BLaER1 treated with 17β-estradiol and CSF1 and Interleukin-3, amounts not matched to agents 10 nM and 100 nM (cell line): ENCODE measurements at regions not wholly inside any gene's neighbourhood (a gene's known extent, or its start where the extent isn't known, plus 50 kb on each side); places are given as distances from the start of the nearest gene placed in this dataset.
A peak's percentile ranks its signal among the peaks of the same experiment; 100 is the strongest.
"Not testable (repeated sequence)": the region's sequence is repeated elsewhere in the genome, so short reads cannot be mapped to it uniquely, and the experiment has no call there.

ENCODE experiments used
- H3K27ac ChIP-seq, 11 experiments: shearing (Covaris generic); formaldehyde crosslinking; 2 replicates each; pipeline ENCODE4 v1.8.1; 2022
- H3K27me3 ChIP-seq, 11 experiments: shearing (Covaris generic); formaldehyde crosslinking; 2 replicates each; pipeline ENCODE4 v1.8.1; 2022
- H3K36me3 ChIP-seq, 11 experiments: shearing (Covaris generic); formaldehyde crosslinking; 2 replicates each; pipeline ENCODE4 v1.8.1; 2022
- H3K4me1 ChIP-seq, 10 experiments: shearing (Covaris generic); formaldehyde crosslinking; 2 replicates each; pipeline ENCODE4 v1.8.1; 2022
- H3K4me2 ChIP-seq, 11 experiments: shearing (Covaris generic); formaldehyde crosslinking; 2 replicates each; pipeline ENCODE4 v1.8.1; 2022
- H3K4me3 ChIP-seq, 10 experiments: shearing (Covaris generic); formaldehyde crosslinking; 2 replicates each; pipeline ENCODE4 v1.8.1; 2022
- H3K9ac ChIP-seq, 11 experiments: shearing (Covaris generic); formaldehyde crosslinking; 2 replicates each; pipeline ENCODE4 v1.8.1; 2022
- H3K9me3 ChIP-seq, 11 experiments: shearing (Covaris generic); formaldehyde crosslinking; replicated peaks in 1 of 11; 2 replicates each; pipeline ENCODE4 v1.8.1; 2022
- H4K20me1 ChIP-seq, 11 experiments: shearing (Covaris generic); formaldehyde crosslinking; 2 replicates each; pipeline ENCODE4 v1.8.1; 2022
- Cebpa-rat ChIP-seq, 11 experiments: shearing (Covaris generic); IDR thresholded peaks; 2 replicates each; pipeline ENCODE4 v1.8.1; 2022

DNA sequence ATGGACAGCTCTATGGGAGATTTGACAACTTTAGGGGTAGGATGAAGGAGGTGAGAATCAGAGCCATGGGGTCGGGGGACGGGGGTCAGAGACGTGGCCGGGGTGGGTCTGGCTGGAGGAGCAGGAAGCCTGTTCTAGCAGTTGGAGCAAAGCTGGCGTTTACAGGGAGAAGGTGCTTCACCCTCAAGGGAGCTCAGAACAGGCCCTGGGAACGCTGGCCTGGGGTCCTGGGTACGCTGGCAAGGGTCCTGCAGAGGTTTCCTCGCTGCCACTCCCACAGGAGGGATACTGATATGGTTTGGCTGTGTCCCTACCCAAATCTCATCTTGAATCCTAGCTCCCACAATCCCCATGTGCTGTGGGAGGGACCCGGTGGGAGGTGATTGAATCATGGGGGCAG is 205.0 kb upstream of the ARL4C start:
- H3K4me3 ChIP-seq, result no peak overlapping the region
- TF ChIP-seq Cebpa-rat (IDR thresholded peaks at IDR 0.05), result no peak
- H3K4me2 ChIP-seq, result no peak overlapping the region
- H3K9ac ChIP-seq, result no peak overlapping the region
- H3K27me3 ChIP-seq, result no peaks in the 10 kb centered on the region
- H3K27ac ChIP-seq, result no peak overlapping the region
- no peaks in the 10 kb centered on the region; a peak in 2 of 22 replicates for H3K36me3 ChIP-seq
- H3K9me3 ChIP-seq, result peaks cover 21 to 41% (median 30%) of the 10 kb centered on the region in 11 experiments
- H4K20me1 ChIP-seq, result no peaks in the 10 kb centered on the region
- no peaks in the 10 kb centered on the region for H3K4me1 ChIP-seq

DNA sequence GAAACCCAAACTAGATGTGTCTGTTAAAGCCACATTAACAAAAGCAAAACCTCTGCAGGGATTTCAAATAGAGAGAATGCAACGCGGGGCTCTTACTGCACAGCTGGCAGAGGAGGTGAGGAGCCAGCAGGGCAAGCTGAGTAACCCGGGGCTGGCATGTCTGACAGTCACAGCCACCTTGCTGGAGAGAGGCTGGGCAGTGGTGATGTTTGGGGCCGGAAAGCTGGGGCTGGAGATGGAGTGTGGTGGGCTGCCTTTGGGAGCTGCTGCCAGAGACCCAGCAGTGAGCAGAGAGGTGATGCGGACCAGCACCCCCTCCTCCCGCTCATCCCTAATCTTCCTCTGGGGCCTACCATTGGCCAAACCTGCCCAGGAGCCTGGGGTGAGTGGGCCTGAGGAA is 204.5 kb upstream of the ARL4C start:
- no peak overlapping the region for H3K9ac ChIP-seq
- no peaks in the 10 kb centered on the region; a peak in 2 of 22 replicates for H3K36me3 ChIP-seq
- H3K4me2 ChIP-seq, result no peak overlapping the region
- no peaks in the 10 kb centered on the region for H3K4me1 ChIP-seq
- H3K9me3 ChIP-seq, result peaks cover 26 to 46% (median 35%) of the 10 kb centered on the region in 11 experiments
- H3K27ac ChIP-seq, result no peak overlapping the region
- H3K27me3 ChIP-seq, result no peaks in the 10 kb centered on the region
- H3K4me3 ChIP-seq, result no peak overlapping the region
- no peak for TF ChIP-seq Cebpa-rat (IDR thresholded peaks at IDR 0.05)
- no peaks in the 10 kb centered on the region for H4K20me1 ChIP-seq

DNA sequence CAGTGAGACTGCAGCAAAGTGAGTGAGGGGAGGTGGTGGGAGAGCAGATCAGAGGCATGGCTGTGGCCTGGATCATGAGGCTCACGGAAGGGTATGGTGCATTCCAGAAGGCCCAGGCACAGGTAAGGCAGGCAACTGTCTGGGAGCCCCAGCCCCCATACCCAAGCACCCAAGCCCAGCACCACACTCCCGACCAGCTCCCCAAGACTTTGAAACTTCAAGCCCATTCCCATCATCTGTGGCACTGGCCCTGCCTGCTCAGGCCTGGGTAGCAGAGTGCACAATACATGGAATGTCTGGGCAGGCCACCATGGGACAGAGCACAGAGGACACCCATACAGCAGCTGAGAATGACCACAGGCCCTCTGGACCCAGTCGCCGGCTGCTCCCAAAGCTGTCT is 202.6 kb upstream of the ARL4C start:
- Histone ChIP-seq H3K4me1 (no peaks in the 10 kb centered on the region), H4K20me1 (no peaks in the 10 kb centered on the region), H3K4me2 (no peak overlapping the region), H3K9me3 (peaks cover 45 to 65% (median 54%) of the 10 kb centered on the region in 11 experiments), H3K27me3 (no peaks in the 10 kb centered on the region), H3K9ac (no peak overlapping the region), H3K36me3 (no peaks in the 10 kb centered on the region; a peak in 3 of 22 replicates), H3K4me3 (no peak overlapping the region), H3K27ac (no peak overlapping the region)
- TF ChIP-seq Cebpa-rat (IDR thresholded peaks at IDR 0.05), result no peak

DNA sequence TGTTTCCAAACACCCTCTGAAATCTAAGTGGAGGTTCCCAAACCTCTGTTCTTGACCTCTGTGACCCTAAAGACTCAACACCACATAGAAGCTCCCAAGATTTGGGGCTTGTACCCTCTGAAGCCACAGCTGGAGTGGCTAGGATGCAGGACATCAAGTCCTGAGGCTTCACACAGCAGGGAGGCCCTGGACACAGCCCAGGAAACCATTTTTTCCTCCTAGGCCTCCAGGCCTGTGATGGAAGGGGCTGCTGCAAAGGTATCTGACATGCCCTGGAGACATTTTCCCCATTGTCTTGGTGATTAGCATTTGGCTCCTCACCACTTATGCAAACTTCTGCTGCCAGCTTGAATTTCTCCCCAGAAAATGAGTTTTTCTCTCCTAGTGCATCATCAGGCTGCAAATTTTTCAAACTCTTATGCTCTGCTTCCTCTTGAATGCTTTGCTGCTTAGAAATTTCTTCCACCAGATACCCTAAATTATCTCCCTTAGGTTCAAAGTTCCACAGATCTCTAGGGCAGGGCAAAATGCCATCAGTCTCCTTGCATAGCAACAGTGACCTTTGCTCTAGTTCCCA is 200.5 kb upstream of the ARL4C start:
- H3K9ac ChIP-seq, H3K4me1 ChIP-seq, H3K27me3 ChIP-seq, H3K27ac ChIP-seq, H3K36me3 ChIP-seq, H4K20me1 ChIP-seq, H3K4me2 ChIP-seq: not testable (repeated sequence)
- Histone ChIP-seq H3K9me3 (peaks cover 49 to 72% (median 58%) of the 10 kb centered on the region in 11 experiments), H3K4me3 (peak overlapping the region in 1 of 10 experiments; percentile 15; a peak in 1 of 20 replicates)

DNA sequence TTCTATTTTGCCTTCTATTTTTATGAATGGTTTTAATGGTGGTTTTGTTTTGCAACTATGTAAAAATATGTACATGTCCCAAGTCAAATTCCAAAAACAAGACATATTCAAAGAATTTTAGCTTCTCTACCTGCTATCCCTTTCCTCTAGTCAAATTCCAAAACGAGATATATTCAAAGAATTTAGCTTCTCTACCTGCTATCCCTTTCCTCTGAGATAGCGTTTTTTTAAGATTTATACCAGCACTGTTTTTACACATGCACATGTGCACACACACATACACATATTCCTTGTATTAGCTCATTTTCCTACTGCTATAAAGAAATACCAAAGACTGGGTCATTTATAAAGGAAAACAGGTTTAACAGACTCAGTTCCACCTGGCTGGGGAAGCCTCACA is 199.1 kb upstream of the ARL4C start:
- no peak overlapping the region for H3K27ac ChIP-seq
- H3K36me3 ChIP-seq, result no peaks in the 10 kb centered on the region; a peak in 3 of 22 replicates
- no peaks in the 10 kb centered on the region for H3K4me1 ChIP-seq
- H3K4me2 ChIP-seq, result no peak overlapping the region
- no peaks in the 10 kb centered on the region for H3K27me3 ChIP-seq
- H4K20me1 ChIP-seq, result no peaks in the 10 kb centered on the region
- no peak overlapping the region for H3K4me3 ChIP-seq
- TF ChIP-seq Cebpa-rat (IDR thresholded peaks at IDR 0.05), result no peak
- peaks cover 49 to 69% (median 58%) of the 10 kb centered on the region in 11 experiments for H3K9me3 ChIP-seq
- no peak overlapping the region for H3K9ac ChIP-seq

DNA sequence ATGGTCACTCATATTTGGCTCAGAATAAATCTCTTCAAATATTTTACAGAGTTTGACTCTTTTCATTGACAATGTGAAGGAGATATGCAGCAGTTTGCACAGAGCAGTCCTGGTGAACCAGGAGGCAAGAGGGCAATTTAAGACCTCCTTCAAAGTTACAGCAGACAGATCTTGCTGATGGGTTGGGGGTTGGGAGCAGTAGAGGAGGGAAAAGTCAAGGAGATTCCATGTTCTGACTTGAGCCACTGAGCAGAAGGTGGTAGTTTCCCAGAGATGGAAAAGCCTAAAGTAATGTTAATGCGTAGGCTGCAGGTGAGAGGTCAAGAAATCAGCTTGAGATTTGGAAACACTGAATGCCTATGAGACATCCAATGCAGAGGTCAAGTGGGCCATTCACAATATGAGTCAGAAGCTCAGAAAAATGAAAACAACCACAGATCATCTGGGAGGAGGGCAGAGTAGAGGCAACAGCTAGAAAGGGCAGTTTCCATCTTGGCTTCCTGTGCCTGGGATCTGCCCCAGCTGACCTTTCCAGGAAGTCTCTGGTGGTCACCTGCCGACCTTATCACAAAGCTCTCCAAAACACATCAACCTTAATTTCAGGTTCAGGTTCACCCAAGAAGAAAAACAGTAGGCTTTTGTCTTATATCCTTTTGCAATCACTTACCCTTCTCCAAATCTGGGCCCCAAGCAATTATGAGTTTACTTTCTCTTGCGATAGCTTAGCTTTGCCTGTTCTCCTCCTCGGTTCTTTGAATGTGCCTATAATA is 197.5 kb upstream of the ARL4C start:
- no peak for TF ChIP-seq Cebpa-rat (IDR thresholded peaks at IDR 0.05)
- H3K36me3 ChIP-seq, result no peaks in the 10 kb centered on the region; a peak in 3 of 22 replicates
- no peak overlapping the region for H3K27ac ChIP-seq
- H3K4me1 ChIP-seq, result no peaks in the 10 kb centered on the region
- H3K9ac ChIP-seq, result no peak overlapping the region
- no peaks in the 10 kb centered on the region for H3K27me3 ChIP-seq
- H3K9me3 ChIP-seq, result peaks cover 49 to 57% (median 54%) of the 10 kb centered on the region in 11 experiments
- no peak overlapping the region for H3K4me2 ChIP-seq
- H3K4me3 ChIP-seq, result no peak overlapping the region
- H4K20me1 ChIP-seq, result no peaks in the 10 kb centered on the region

DNA sequence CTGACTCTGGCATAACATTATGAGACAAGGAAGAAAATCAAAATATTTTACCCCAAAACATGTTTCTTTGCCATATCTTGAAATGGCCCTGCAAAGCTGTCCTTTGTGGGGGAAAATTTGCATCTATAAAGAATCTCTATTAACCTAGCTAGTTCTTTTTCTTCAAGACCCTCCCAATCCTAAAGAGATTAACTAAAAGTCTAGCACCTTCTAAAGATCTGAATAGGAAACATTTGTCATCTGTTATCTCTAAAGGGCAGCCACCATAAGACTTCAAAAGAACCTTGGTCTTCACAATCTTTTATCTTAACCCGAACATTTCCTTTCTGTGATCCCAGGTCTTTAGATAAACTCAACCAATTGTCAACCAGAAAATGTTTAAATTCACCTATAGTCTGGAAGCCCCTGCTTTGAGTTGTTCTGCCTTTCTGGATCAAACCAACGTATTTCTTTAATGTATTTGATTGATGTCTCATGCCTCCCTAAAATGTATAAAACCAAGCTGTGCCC is 196.9 kb upstream of the ARL4C start:
- H3K27ac ChIP-seq, H3K27me3 ChIP-seq, H3K4me2 ChIP-seq, H3K9ac ChIP-seq, H3K4me1 ChIP-seq, H3K36me3 ChIP-seq, H3K4me3 ChIP-seq, H4K20me1 ChIP-seq: not testable (repeated sequence)
- H3K9me3 ChIP-seq, result peaks cover 46 to 50% (median 47%) of the 10 kb centered on the region in 11 experiments

DNA sequence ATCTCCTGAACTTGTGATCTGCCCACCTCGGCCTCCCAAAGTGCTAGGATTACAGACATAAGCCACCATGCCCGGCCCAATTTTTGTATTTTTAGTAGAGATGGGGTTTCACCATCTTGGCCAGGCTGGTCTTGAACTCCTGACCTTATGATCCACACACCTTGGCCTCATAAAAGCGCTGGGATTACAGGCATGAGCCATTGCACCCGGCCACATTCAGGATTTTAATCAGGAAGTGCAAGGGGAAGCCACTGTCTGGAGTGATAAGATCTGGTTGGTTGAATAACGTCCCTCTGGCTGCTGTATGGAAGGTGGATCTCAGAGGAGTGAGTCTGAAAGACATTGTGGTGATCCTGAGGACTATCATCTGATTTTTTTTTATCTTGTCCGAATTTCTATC is 196.3 kb upstream of the ARL4C start:
- not testable (repeated sequence) for H4K20me1 ChIP-seq, H3K4me3 ChIP-seq, H3K4me2 ChIP-seq, H3K27ac ChIP-seq, H3K27me3 ChIP-seq, H3K36me3 ChIP-seq, H3K4me1 ChIP-seq, H3K9ac ChIP-seq
- H3K9me3 ChIP-seq, result peaks cover 40 to 45% (median 42%) of the 10 kb centered on the region in 11 experiments

DNA sequence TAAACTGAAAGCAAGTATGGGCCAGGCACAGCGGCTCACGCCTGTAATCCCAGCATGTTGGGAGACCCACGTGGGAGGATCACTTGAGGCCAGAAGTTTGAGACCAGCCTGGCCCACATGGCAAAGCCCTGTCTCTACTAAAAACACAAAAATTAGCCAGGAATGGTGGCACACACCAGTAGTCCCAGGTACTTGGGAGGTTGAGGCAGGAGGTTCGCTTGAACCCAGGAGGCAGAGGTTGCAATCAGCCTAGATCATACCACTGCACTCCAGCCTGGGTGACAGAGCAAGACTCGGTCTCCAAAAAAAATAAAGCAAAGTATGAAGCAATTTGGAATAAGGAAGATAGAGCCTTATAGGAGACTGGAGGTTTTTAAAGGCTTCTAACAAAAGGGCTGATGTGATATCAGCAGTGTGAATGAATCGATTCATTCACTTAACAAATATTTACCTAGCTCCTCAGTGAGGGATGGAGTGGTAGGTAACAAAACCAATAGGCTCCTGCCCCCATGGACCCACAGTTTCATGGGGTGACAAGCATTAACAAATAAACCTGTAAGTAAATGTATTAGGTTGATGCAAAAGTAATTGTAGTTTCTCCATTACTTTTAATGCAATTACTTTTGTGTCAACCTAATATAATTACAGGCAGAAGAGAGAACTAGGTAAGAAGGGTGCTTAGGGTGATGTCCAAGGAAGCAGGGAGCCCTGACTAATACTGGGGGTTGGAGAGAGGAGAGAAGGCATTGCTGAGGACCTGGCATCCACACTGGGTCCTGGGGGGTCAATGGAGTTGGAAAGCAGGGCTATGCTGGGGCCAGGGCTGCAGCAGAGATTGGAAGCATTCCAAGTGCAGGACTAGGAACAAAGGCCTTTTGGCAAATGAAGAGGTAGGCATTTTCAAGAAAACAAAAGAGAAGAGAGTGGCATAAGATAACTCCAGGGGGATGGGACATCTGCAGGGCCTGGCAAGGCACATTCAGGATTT is 195.4 kb upstream of the ARL4C start:
- H3K4me2 ChIP-seq, result no peak overlapping the region
- TF ChIP-seq Cebpa-rat (IDR thresholded peaks at IDR 0.05), result no peak
- no peak overlapping the region for H3K9ac ChIP-seq
- H3K9me3 ChIP-seq, result peaks cover 31 to 36% (median 33%) of the 10 kb centered on the region in 11 experiments
- H3K36me3 ChIP-seq, result no peaks in the 10 kb centered on the region; a peak in 3 of 22 replicates
- H3K27me3 ChIP-seq, result no peaks in the 10 kb centered on the region
- no peaks in the 10 kb centered on the region for H3K4me1 ChIP-seq
- H3K4me3 ChIP-seq, result no peak overlapping the region
- H3K27ac ChIP-seq, result no peak overlapping the region
- H4K20me1 ChIP-seq, result no peaks in the 10 kb centered on the region
